ENCODE measurements at regions not wholly inside any gene's neighbourhood (a gene's known extent, or its start where the extent isn't known, plus 50 kb on each side); places are given as distances from the start of the nearest gene placed in this dataset.

DNA sequence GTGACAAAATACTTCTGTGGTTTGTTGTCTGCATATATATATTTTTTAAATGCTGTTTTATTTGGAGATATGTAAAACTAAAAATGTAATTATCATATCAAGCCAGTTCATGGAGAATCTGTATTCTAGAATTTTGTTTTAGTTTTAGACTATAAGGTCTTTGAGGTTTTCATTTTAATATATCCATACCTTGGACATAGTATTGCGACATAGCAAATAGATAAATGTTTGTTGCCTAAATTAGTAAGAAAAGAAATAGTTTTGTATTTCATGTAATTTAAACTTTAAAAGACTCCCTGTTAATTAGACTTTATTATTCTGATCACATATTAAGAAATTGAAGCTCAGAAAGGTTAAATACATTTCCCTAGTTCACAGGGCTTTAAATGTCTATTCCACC lies 472.9 kb downstream of the GBA3 start:
- no peaks in the 10 kb centered on the region for H3K27me3 ChIP-seq (replicated peaks; ENCODE audit: control insufficient read depth, insufficient read depth, low read length)

DNA sequence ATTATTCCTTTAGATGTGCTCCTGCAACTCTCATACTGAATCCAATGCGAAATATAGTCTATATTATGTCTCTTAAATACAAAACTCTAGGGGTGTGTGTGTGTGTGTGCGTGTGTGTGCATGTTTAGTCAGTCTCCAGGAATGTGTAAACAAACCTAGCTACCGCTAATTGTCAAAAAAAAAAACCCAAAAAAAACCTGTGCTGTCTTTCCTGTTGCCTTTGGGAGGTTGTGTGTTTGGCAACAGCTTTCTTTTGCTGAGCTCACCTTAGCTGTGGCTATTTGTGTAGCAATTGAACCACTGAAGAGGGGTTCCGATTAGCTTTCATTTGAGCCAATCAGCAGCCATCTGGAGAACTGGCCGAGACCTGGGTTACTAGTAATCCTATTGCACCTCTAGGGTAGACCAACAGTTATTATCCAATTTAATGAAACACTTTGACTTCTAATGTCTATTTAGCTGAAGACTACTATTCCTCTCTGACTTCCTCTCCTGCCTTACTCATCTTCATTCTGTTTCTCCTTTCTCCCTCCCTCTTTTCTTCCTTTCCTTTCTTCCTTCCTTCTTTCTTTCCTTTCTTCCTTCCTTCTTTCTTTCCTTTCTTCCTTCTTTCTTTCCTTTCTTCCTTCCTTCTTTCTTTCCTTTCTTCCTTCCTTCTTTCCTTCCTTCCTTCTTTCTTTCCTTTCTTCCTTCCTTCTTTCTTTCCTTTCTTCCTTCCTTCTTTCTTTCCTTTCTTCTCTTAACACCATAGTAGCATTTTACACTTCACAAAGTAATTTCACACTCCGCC lies 471.1 kb downstream of the GBA3 start:
- no peaks in the 10 kb centered on the region for H3K4me1 ChIP-seq (ENCODE audit: control insufficient read depth, insufficient read depth, low read length)
- H3K4me3 ChIP-seq (ENCODE audit: low read length), result no peak overlapping the region
- no peaks in the 10 kb centered on the region for H3K27me3 ChIP-seq (replicated peaks; ENCODE audit: control insufficient read depth, insufficient read depth, low read length)
- H3K36me3 ChIP-seq (ENCODE audit: control insufficient read depth, insufficient read depth, low read length, severe bottlenecking), result no peaks in the 10 kb centered on the region
- H3K9ac ChIP-seq (ENCODE audit: low read length), result no peak overlapping the region
- H3K9me3 ChIP-seq (ENCODE audit: control insufficient read depth, low read length), result no peaks in the 10 kb centered on the region
- no peak for DNase-seq (ENCODE audit: low read depth)

More for the DNA sequence above, 472.9 kb downstream of the GBA3 start:
- DNase-seq (ENCODE audit: low read depth), result no peak
- Histone ChIP-seq H3K9ac (ENCODE audit: low read length) (no peak overlapping the region), H3K4me1 (ENCODE audit: control insufficient read depth, insufficient read depth, low read length) (no peaks in the 10 kb centered on the region), H3K36me3 (ENCODE audit: control insufficient read depth, insufficient read depth, low read length, severe bottlenecking) (no peaks in the 10 kb centered on the region), H3K9me3 (ENCODE audit: control insufficient read depth, low read length) (no peaks in the 10 kb centered on the region), H3K4me3 (ENCODE audit: low read length) (no peak overlapping the region)

DNA sequence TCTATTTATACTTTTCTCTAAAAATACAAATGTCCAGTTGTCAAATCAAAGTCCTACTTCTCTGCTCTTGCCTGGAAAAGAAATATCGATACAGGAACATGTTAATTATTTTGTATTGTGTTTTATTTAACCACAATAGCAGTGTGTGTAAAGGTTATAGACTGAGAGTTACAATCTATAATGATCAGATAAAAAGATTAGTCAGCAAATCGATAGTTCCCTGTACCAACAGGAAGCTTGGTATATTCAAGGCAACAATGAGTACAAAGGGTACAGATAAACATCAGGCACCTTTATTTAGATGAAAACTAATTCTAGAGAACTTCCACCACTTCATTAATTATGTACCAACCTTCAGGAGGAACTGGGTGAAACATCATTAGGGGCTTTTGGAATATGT lies 469.5 kb downstream of the GBA3 start:
- DNase-seq (ENCODE audit: low read depth), result no peak
- Histone ChIP-seq H3K27me3 (replicated peaks; ENCODE audit: control insufficient read depth, insufficient read depth, low read length) (no peaks in the 10 kb centered on the region), H3K9ac (ENCODE audit: low read length) (no peak overlapping the region), H3K36me3 (ENCODE audit: control insufficient read depth, insufficient read depth, low read length, severe bottlenecking) (no peaks in the 10 kb centered on the region), H3K9me3 (ENCODE audit: control insufficient read depth, low read length) (no peaks in the 10 kb centered on the region), H3K4me3 (ENCODE audit: low read length) (no peak overlapping the region), H3K4me1 (ENCODE audit: control insufficient read depth, insufficient read depth, low read length) (no peaks in the 10 kb centered on the region)

GRCh38 chr4:23161787-23162186 lies 469.1 kb downstream of the GBA3 start:
- Histone ChIP-seq H3K4me1 (ENCODE audit: control insufficient read depth, insufficient read depth, low read length) (no peaks in the 10 kb centered on the region), H3K4me3 (ENCODE audit: low read length) (no peak overlapping the region)
- no peak for DNase-seq (ENCODE audit: low read depth)

GRCh38 chr4:23153076-23153475 lies 460.3 kb downstream of the GBA3 start:
- DNase-seq (ENCODE audit: low read depth), result no peak
- peaks cover 4% of the 10 kb centered on the region for H3K4me1 ChIP-seq (ENCODE audit: control insufficient read depth, insufficient read depth, low read length)
- H3K9ac ChIP-seq (ENCODE audit: low read length), result no peak overlapping the region
- no peaks in the 10 kb centered on the region for H3K9me3 ChIP-seq (ENCODE audit: control insufficient read depth, low read length)
- no peaks in the 10 kb centered on the region for H3K27me3 ChIP-seq (replicated peaks; ENCODE audit: control insufficient read depth, insufficient read depth, low read length)
- no peak overlapping the region for H3K4me3 ChIP-seq (ENCODE audit: low read length)
- H3K36me3 ChIP-seq (ENCODE audit: control insufficient read depth, insufficient read depth, low read length, severe bottlenecking), result no peaks in the 10 kb centered on the region

More at GRCh38 chr4:23161787-23162186, 469.1 kb downstream of the GBA3 start:
- no peak overlapping the region for H3K9ac ChIP-seq (ENCODE audit: low read length)
- H3K36me3 ChIP-seq (ENCODE audit: control insufficient read depth, insufficient read depth, low read length, severe bottlenecking), result no peaks in the 10 kb centered on the region
- H3K27me3 ChIP-seq (replicated peaks; ENCODE audit: control insufficient read depth, insufficient read depth, low read length), result no peaks in the 10 kb centered on the region
- H3K9me3 ChIP-seq (ENCODE audit: control insufficient read depth, low read length), result no peaks in the 10 kb centered on the region

DNA sequence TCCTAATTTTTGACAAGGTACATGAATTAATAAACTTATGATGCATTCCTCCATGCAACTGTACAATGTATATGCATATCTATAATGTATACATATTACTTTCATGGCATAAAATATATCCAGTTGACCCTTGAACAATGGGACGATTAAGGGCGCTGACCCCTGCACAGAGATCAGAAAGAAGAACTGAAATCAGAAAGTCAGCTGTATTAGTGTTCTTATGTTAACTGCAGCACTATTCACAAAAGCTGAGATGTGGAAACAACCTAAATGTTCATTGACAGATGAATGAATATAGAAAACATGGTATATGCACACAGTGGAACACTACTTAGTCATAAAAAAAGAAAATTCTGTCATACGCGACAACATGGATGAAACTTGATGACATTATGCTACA lies 457.1 kb downstream of the GBA3 start:
- H3K9ac ChIP-seq (ENCODE audit: low read length), result no peak overlapping the region
- H3K9me3 ChIP-seq (ENCODE audit: control insufficient read depth, low read length), result no peaks in the 10 kb centered on the region
- no peaks in the 10 kb centered on the region for H3K27me3 ChIP-seq (replicated peaks; ENCODE audit: control insufficient read depth, insufficient read depth, low read length)
- H3K36me3 ChIP-seq (ENCODE audit: control insufficient read depth, insufficient read depth, low read length, severe bottlenecking), result no peaks in the 10 kb centered on the region
- H3K4me1 ChIP-seq (ENCODE audit: control insufficient read depth, insufficient read depth, low read length), result peaks cover 4% of the 10 kb centered on the region
- H3K4me3 ChIP-seq (ENCODE audit: low read length), result no peak overlapping the region
- DNase-seq (ENCODE audit: low read depth), result no peak

GRCh38 chr4:23144707-23145106 lies 452.0 kb downstream of the GBA3 start:
- Histone ChIP-seq H3K4me3 (ENCODE audit: low read length) (no peak overlapping the region), H3K36me3 (ENCODE audit: control insufficient read depth, insufficient read depth, low read length, severe bottlenecking) (no peaks in the 10 kb centered on the region), H3K4me1 (ENCODE audit: control insufficient read depth, insufficient read depth, low read length) (peaks cover 4% of the 10 kb centered on the region), H3K9ac (ENCODE audit: low read length) (no peak overlapping the region), H3K27me3 (replicated peaks; ENCODE audit: control insufficient read depth, insufficient read depth, low read length) (no peaks in the 10 kb centered on the region), H3K9me3 (ENCODE audit: control insufficient read depth, low read length) (no peaks in the 10 kb centered on the region)
- no peak for DNase-seq (ENCODE audit: low read depth)

DNA sequence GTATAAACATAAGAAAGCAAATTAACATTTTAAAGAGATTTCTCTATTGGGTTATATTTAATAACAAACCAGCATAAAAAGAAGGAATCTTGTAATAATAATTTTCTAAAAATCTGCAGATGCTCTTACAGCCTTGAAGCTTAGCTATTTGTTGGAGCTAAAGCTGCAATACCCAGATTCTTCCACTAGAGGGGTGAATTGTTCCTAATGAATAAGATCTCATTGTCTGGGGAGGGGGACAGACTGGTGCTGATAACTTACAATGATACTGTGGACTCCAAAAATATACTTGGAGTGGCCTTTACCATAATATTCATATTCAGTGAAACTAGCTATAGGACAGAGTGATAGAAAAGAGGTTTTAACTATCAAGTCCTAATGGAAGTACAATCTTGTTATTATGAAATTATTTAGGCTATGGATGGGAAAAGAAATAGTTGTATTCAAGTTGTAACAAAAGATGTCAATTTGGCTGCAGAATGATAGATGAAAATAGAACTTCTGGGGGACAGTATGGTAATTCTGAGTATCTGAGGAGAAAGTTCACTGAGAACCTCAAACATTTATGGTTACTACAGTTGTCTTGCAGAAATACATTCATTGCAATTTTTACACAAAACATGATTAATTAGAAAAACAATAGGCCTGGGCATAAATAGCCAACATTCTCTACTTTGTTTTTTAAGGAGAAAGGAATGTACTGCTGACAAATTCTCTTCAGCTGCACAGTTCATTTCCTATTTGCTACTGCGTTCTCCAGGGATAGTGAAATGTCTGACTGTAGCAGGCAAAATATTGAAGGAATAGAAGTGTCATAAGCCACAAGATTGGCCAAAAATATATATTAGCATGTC lies 443.3 kb downstream of the GBA3 start:
- Histone ChIP-seq H3K4me1 (ENCODE audit: control insufficient read depth, insufficient read depth, low read length) (peaks cover 3% of the 10 kb centered on the region), H3K4me3 (ENCODE audit: low read length) (no peak overlapping the region), H3K9ac (ENCODE audit: low read length) (no peak overlapping the region), H3K36me3 (ENCODE audit: control insufficient read depth, insufficient read depth, low read length, severe bottlenecking) (no peaks in the 10 kb centered on the region), H3K9me3 (ENCODE audit: control insufficient read depth, low read length) (no peaks in the 10 kb centered on the region), H3K27me3 (replicated peaks; ENCODE audit: control insufficient read depth, insufficient read depth, low read length) (no peaks in the 10 kb centered on the region)
- DNase-seq (ENCODE audit: low read depth), result peak; percentile 33

DNA sequence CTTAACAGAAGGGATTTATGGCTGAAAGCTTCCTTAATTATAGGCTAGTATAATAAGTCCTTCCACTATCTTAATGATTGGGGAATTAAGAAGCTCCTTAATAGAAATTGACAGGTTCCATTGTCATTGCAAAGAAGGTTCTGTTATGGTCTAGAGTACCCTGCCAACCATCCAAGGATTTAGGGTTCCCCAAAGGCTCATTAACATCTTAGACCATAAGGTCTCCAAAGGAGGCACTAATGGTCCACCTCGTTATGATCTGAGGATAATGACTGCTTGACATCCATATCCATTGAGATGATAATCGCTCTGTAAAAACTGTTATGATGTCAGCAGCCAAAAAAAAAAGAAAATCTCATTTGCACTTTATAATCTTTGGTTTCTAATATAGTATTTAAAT lies 441.6 kb downstream of the GBA3 start:
- no peak overlapping the region for H3K4me3 ChIP-seq (ENCODE audit: low read length)
- no peaks in the 10 kb centered on the region for H3K27me3 ChIP-seq (replicated peaks; ENCODE audit: control insufficient read depth, insufficient read depth, low read length)
- H3K36me3 ChIP-seq (ENCODE audit: control insufficient read depth, insufficient read depth, low read length, severe bottlenecking), result no peaks in the 10 kb centered on the region
- H3K4me1 ChIP-seq (ENCODE audit: control insufficient read depth, insufficient read depth, low read length), result peaks cover 3% of the 10 kb centered on the region
- H3K9ac ChIP-seq (ENCODE audit: low read length), result no peak overlapping the region
- DNase-seq (ENCODE audit: low read depth), result no peak
- no peaks in the 10 kb centered on the region for H3K9me3 ChIP-seq (ENCODE audit: control insufficient read depth, low read length)

DNA sequence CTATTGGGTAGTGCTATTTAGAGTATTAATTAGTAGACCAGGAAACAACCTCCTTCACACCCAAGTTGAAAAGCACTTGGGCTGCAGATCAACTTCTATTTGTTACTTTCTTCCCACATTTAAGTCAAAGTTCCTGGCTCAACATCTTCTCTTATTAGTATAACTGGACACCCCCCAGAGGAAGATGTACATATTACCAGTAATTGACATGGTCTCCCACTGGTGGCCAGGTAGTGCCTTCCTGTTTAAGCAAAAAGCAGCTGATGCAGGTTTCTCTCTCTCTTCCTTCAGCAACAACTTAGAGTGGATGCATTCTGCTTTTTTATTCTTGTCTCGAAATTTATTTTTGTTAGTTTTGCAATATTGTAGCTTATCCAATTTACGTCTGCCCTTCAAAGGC lies 438.1 kb downstream of the GBA3 start:
- no peaks in the 10 kb centered on the region for H3K27me3 ChIP-seq (replicated peaks; ENCODE audit: control insufficient read depth, insufficient read depth, low read length)
- no peak for DNase-seq (ENCODE audit: low read depth)
- H3K9ac ChIP-seq (ENCODE audit: low read length), result no peak overlapping the region
- H3K36me3 ChIP-seq (ENCODE audit: control insufficient read depth, insufficient read depth, low read length, severe bottlenecking), result no peaks in the 10 kb centered on the region
- no peak overlapping the region for H3K4me3 ChIP-seq (ENCODE audit: low read length)
- H3K9me3 ChIP-seq (ENCODE audit: control insufficient read depth, low read length), result no peaks in the 10 kb centered on the region
- no peaks in the 10 kb centered on the region for H3K4me1 ChIP-seq (ENCODE audit: control insufficient read depth, insufficient read depth, low read length)

GRCh38 chr4:23125118-23125517 lies 432.4 kb downstream of the GBA3 start:
- no peaks in the 10 kb centered on the region for H3K27me3 ChIP-seq (replicated peaks; ENCODE audit: control insufficient read depth, insufficient read depth, low read length)
- no peak for DNase-seq (ENCODE audit: low read depth)
- H3K4me3 ChIP-seq (ENCODE audit: low read length), result no peak overlapping the region
- H3K9ac ChIP-seq (ENCODE audit: low read length), result no peak overlapping the region
- no peaks in the 10 kb centered on the region for H3K4me1 ChIP-seq (ENCODE audit: control insufficient read depth, insufficient read depth, low read length)
- no peaks in the 10 kb centered on the region for H3K36me3 ChIP-seq (ENCODE audit: control insufficient read depth, insufficient read depth, low read length, severe bottlenecking)
- no peaks in the 10 kb centered on the region for H3K9me3 ChIP-seq (ENCODE audit: control insufficient read depth, low read length)
